ENCODE measurements at regions not wholly inside any gene's neighbourhood (a gene's known extent, or its start where the extent isn't known, plus 50 kb on each side); places are given as distances from the start of the nearest gene placed in this dataset.
"Not testable (repeated sequence)": the region's sequence is repeated elsewhere in the genome, so short reads cannot be mapped to it uniquely, and the experiment has no call there.

DNA sequence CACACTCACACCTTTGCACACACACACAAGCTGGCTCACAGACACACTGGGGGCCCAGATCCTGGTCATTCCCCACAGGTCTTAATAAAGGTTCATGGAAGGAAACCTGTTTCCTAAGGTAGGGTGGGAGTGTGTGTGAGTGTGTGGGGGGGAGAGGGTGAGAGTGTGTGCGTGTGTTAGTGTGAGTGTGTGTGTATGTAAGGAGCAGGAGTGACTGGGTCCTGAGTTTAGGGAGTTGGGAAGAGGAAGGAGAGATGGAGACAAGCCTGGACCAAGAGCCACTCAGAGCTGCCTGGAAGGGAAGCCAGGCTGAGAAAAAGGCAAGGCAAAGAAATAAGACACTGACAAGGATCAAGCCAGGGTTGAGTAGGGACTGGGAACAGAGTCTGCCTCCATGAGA is 129.2 kb downstream of the POTEM start:
- H3K9me3 Mint-ChIP-seq (ENCODE audit: low read depth); CTCF ChIA-PET; DNase-seq; POLR2A ChIA-PET; intact Hi-C loops (cut with DNase I, micrococcal nuclease); H3K27ac Mint-ChIP-seq; ATAC-seq; H3K4me3 Mint-ChIP-seq; H3K36me3 Mint-ChIP-seq (ENCODE audit: low read depth); H3K4me1 Mint-ChIP-seq; H3K27me3 Mint-ChIP-seq: not testable (repeated sequence)

DNA sequence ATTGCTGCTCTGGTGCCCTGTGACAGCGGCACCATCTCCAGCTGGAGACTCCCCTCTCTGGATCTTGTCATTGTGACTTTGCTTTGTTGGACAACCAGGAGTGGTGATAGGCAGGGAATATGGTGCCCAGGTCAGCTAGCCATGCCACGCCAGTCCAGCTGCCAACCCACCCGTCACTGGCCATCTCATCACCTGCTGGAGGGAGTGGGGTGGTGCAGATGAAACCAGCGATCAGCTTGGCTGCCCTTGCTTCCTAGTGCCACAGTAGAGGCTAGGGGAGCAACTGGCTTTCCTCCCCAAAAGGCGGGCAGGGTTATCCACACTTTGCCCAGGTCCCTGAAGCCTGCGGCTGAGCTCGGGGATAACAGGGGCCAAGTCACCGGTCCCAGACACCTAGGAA is 129.6 kb downstream of the POTEM start:
- intact Hi-C loops (cut with DNase I, micrococcal nuclease); H3K27me3 Mint-ChIP-seq; H3K36me3 Mint-ChIP-seq (ENCODE audit: low read depth); H3K4me3 Mint-ChIP-seq; ATAC-seq; POLR2A ChIA-PET; CTCF ChIA-PET; H3K27ac Mint-ChIP-seq; H3K9me3 Mint-ChIP-seq (ENCODE audit: low read depth); H3K4me1 Mint-ChIP-seq; DNase-seq: not testable (repeated sequence)

DNA sequence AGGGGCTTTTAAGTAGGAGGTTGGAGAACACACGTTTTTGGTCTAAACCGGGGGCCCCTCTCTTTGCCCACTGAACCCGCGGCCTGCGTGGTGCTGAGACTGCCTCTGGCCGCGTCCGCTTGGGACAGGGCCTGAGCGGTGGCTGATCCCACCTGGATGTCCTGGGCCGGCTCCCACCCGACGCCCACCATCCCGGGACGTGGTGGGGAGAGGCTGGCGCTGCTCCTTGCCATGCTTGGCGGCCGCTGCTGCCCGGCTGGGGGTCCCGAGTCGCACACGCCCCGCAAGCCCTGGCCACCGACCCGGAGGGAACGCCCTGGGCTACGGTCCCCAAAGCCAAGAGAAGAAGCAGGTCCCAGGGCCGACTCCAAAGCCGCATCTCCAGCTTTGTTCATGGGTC is 130.1 kb downstream of the POTEM start:
- H3K4me3 Mint-ChIP-seq; H3K36me3 Mint-ChIP-seq (ENCODE audit: low read depth); CTCF ChIA-PET; H3K9me3 Mint-ChIP-seq (ENCODE audit: low read depth); DNase-seq; intact Hi-C loops (cut with DNase I, micrococcal nuclease); H3K27ac Mint-ChIP-seq; H3K4me1 Mint-ChIP-seq; POLR2A ChIA-PET; ATAC-seq; H3K27me3 Mint-ChIP-seq: not testable (repeated sequence)

DNA sequence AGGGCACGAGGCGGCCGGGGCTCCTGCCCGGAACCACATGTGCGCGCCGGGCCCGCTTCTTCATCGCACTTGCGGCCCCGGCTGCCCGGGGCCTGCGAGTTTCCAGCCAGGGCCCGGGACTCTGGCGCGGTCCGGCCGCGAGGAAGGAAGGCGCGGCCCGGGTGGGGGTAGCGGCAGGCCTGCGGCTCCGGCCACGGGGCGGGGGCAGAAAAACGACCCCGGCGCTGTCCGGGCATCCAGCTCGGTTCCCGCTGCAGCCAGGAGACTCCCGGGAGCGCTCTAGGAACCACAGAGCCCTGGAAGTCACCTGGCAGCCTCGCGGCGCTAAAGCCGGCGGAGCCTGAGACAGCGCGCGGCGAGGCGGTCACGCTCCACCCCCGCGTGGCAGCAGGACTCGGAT is 130.5 kb downstream of the POTEM start:
- H3K36me3 Mint-ChIP-seq (ENCODE audit: low read depth): not testable (repeated sequence)

GRCh38 chr14:19098230-19098629 is 131.0 kb downstream of the POTEM start:
- H3K27me3 Mint-ChIP-seq; intact Hi-C loops (cut with DNase I, micrococcal nuclease); H3K4me3 Mint-ChIP-seq: not testable (repeated sequence)

More for the DNA sequence above, 130.5 kb downstream of the POTEM start:
- H3K4me3 Mint-ChIP-seq; H3K4me1 Mint-ChIP-seq; DNase-seq; H3K9me3 Mint-ChIP-seq (ENCODE audit: low read depth); intact Hi-C loops (cut with DNase I, micrococcal nuclease); CTCF ChIA-PET; POLR2A ChIA-PET; ATAC-seq; H3K27me3 Mint-ChIP-seq; H3K27ac Mint-ChIP-seq: not testable (repeated sequence)

GRCh38 chr14:19098732-19099131 is 131.5 kb downstream of the POTEM start:
- H3K27me3 Mint-ChIP-seq; CTCF ChIA-PET; H3K9me3 Mint-ChIP-seq (ENCODE audit: low read depth); H3K27ac Mint-ChIP-seq; H3K36me3 Mint-ChIP-seq (ENCODE audit: low read depth); POLR2A ChIA-PET; H3K4me3 Mint-ChIP-seq; DNase-seq; intact Hi-C loops (cut with DNase I, micrococcal nuclease); H3K4me1 Mint-ChIP-seq; ATAC-seq: not testable (repeated sequence)

More at GRCh38 chr14:19098230-19098629, 131.0 kb downstream of the POTEM start:
- H3K27ac Mint-ChIP-seq; POLR2A ChIA-PET; H3K9me3 Mint-ChIP-seq (ENCODE audit: low read depth); ATAC-seq; H3K36me3 Mint-ChIP-seq (ENCODE audit: low read depth); CTCF ChIA-PET; H3K4me1 Mint-ChIP-seq; DNase-seq: not testable (repeated sequence)

- H3K27ac Mint-ChIP-seq; H3K36me3 Mint-ChIP-seq (ENCODE audit: low read depth); DNase-seq; H3K4me3 Mint-ChIP-seq; H3K9me3 Mint-ChIP-seq (ENCODE audit: low read depth); ATAC-seq; H3K27me3 Mint-ChIP-seq; CTCF ChIA-PET; POLR2A ChIA-PET; H3K4me1 Mint-ChIP-seq; intact Hi-C loops (cut with DNase I, micrococcal nuclease): not testable (repeated sequence)
These were observed 132.1 kb downstream of the POTEM start for GRCh38 chr14:19099336-19099735.

DNA sequence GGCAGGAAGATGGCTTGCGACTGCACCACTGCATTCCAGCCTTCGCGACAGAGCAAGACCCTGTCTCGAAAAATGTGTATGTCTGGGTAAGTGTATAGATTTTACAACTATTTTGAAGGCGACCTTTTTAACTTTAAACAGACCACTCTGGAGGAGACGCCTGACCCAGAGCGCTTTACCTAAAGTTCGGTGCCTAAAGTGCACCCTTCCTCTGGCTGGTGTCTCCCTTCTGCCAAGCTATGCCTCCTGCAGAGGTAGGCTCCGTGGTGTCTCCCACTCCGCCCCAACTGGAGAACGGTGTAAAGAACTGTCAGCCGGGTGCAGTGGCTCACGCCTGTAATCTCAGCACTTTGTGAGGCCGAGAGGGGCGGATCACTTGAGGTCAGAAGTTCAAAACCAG is 132.7 kb downstream of the POTEM start:
- H3K4me1 Mint-ChIP-seq, H3K4me3 Mint-ChIP-seq, CTCF ChIA-PET: not testable (repeated sequence)

DNA sequence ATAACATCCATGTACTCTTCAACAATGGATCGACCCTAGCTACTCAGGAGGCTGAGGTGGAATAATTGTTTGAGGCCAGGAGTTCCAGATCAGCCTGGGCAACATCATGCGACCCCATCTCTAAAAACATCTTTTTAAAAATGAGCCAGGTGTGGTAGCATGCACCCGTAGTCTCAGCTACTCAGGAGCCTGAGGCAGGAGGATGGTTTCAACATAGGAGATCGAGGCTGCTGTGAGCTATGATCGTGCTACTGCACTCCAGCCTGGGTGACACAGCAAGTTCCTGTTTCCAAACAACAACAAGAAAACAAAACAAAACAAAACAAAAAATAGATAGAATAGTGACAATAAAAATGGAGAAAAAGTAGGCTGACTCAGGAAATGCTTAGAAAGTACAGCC is 138.3 kb downstream of the POTEM start:
- POLR2A ChIA-PET; H3K27ac Mint-ChIP-seq; H3K27me3 Mint-ChIP-seq; H3K4me1 Mint-ChIP-seq; H3K9me3 Mint-ChIP-seq (ENCODE audit: low read depth); CTCF ChIA-PET; ATAC-seq; H3K4me3 Mint-ChIP-seq; H3K36me3 Mint-ChIP-seq (ENCODE audit: low read depth); intact Hi-C loops (cut with DNase I, micrococcal nuclease); DNase-seq: not testable (repeated sequence)

More for the DNA sequence above, 132.7 kb downstream of the POTEM start:
- H3K9me3 Mint-ChIP-seq (ENCODE audit: low read depth); H3K36me3 Mint-ChIP-seq (ENCODE audit: low read depth); intact Hi-C loops (cut with DNase I, micrococcal nuclease); H3K27ac Mint-ChIP-seq; H3K27me3 Mint-ChIP-seq; DNase-seq; ATAC-seq; POLR2A ChIA-PET: not testable (repeated sequence)

DNA sequence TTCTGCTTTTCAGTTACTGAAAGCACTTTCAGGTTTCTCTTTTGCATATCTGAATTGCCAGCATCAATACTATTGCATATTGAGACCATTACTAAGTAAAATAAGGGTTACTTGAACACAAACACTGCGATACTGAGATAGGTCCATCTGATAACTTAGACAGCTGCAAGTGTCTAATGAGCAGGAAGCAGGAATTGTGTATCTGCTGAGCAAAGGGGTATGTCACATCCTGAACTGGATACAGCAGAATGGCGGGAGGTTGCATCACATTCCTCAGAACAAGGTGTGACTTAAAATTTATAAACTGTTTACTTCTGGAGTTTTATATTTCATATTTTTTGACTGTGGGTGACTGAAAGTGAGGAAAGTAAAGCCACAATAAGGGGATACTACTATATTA is 142.7 kb downstream of the POTEM start:
- POLR2A ChIA-PET: not testable (repeated sequence)

DNA sequence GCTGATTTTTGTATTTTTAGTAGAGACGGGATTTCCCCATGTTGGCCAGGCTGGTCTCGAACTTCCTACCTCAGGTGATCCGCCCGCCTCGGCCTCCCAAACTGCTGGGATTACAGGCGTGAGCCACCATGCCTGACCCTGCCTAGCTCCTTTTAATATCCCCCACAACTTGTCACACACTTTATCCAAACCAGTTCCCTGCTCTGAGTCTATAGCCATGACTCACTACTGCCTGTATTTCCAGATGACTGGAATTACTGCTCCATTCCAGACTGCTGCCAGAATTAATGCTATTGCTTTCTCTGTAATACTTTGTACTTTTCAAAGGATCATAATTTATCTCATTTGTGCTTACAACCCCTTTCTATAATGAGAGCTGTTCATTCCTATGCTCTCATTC is 153.1 kb downstream of the POTEM start:
- CTCF ChIA-PET: not testable (repeated sequence)

More for the DNA sequence above, 142.7 kb downstream of the POTEM start:
- intact Hi-C loops (cut with DNase I, micrococcal nuclease); DNase-seq; H3K4me1 Mint-ChIP-seq; CTCF ChIA-PET; H3K4me3 Mint-ChIP-seq; H3K27me3 Mint-ChIP-seq; H3K27ac Mint-ChIP-seq; H3K9me3 Mint-ChIP-seq (ENCODE audit: low read depth); H3K36me3 Mint-ChIP-seq (ENCODE audit: low read depth); ATAC-seq: not testable (repeated sequence)

DNA sequence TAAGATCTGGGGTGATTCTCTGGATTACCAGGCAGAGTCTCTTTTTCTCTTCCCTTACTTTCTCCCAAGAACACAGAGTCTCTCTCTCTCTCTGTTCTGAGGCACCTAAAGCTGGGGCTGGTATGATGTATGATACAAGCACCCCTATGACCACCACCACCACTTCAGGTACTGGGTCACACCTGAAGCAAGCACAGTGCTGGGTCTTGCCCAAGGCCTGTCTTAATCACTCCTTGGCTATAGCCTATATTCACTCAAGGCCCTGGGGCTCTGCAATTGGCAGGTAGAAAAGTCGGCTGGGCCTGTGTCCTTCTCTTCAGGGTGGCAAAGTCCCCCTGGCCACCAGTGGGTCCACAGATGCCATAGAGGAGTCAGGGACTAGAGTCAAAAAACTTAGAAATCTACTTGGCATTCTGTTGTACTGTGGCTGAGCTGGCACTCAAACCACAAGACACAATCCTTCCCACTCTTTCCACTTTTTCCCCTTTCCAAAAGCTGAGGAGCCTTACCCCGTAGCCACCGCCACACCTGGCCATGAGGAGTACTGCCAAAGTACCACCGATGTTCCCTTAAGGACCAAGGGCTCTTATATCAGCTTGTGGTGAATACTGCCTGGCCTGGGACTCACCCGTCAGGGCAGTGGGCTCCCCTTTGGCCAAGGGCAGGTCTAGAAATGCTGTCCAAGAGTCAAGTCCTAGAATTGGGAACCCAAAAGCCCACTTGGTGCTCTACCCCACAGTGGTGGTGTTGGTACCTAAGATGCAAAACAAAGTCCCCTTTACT is 159.2 kb downstream of the POTEM start:
- H3K36me3 Mint-ChIP-seq (ENCODE audit: low read depth); intact Hi-C loops (cut with DNase I, micrococcal nuclease); CTCF ChIA-PET: not testable (repeated sequence)

More for the DNA sequence above, 153.1 kb downstream of the POTEM start:
- ATAC-seq; POLR2A ChIA-PET; H3K4me1 Mint-ChIP-seq; H3K4me3 Mint-ChIP-seq; H3K9me3 Mint-ChIP-seq (ENCODE audit: low read depth); H3K27me3 Mint-ChIP-seq; H3K27ac Mint-ChIP-seq; DNase-seq; H3K36me3 Mint-ChIP-seq (ENCODE audit: low read depth); intact Hi-C loops (cut with DNase I, micrococcal nuclease): not testable (repeated sequence)

More for the DNA sequence above, 159.2 kb downstream of the POTEM start:
- DNase-seq; H3K4me1 Mint-ChIP-seq; H3K27me3 Mint-ChIP-seq; H3K9me3 Mint-ChIP-seq (ENCODE audit: low read depth); H3K27ac Mint-ChIP-seq; H3K4me3 Mint-ChIP-seq; POLR2A ChIA-PET; ATAC-seq: not testable (repeated sequence)
